Common myeloid progenitor, CD34-positive (primary cell): ENCODE measurements at regions not wholly inside any gene's neighbourhood (a gene's known extent, or its start where the extent isn't known, plus 50 kb on each side); places are given as distances from the start of the nearest gene placed in this dataset.

Experiments used
- CTCF ChIA-PET: fragments of 350-600 bp; sonication (Branson Sonifier 250); formaldehyde crosslinking; loops from one replicate; lab custom pipeline; 2021; ENCODE audit warnings: antibody characterized with exemption; lab: Charles Lee
- POLR2A ChIA-PET: fragments of 350-600 bp; sonication (Branson Sonifier 250); formaldehyde crosslinking; loops from one replicate; lab custom pipeline; 2021; ENCODE audit warnings: antibody characterized with exemption; lab: Charles Lee
- DNase-seq, 3 donors: peaks; one replicate each; pipeline versions ENCODE4 v3.0.0 to v3.0.0-alpha.2; 2013
- H3K27ac ChIP-seq, 2 experiments: 1 replicate in 1 of 2; 2 replicates in 1 of 2; pipeline ENCODE4 v1.7.0; 2013; ENCODE audit warnings: inconsistent platforms in 2 of 2, low read length in 2 of 2, mild to moderate bottlenecking in 2 of 2, low read depth in 1 of 2, moderate library complexity in 1 of 2; ENCODE audit not compliant: severe bottlenecking in 2 of 2, insufficient read depth in 1 of 2, poor library complexity in 1 of 2
- H3K27me3 ChIP-seq, 5 experiments: replicated peaks in 2 of 5; 1 replicate in 3 of 5; 2 replicates in 2 of 5; pipeline versions ENCODE4 v1.6.1 to v1.7.0; 2013; ENCODE audit warnings: low read length in 4 of 5, mild to moderate bottlenecking in 2 of 5, moderate library complexity in 2 of 5, inconsistent platforms in 1 of 5; ENCODE audit not compliant: insufficient read depth in 5 of 5, control insufficient read depth in 4 of 5
- H3K36me3 ChIP-seq, 4 experiments: 1 replicate in 2 of 4; 2 replicates in 2 of 4; pipeline versions ENCODE4 v1.6.1 to v1.7.0; 2013; ENCODE audit warnings: low read length in 3 of 4, control low read depth in 1 of 4, mild to moderate bottlenecking in 1 of 4; ENCODE audit not compliant: control insufficient read depth in 4 of 4, insufficient read depth in 4 of 4
- H3K4me1 ChIP-seq, 4 experiments: 1 replicate in 3 of 4; 2 replicates in 1 of 4; pipeline versions ENCODE4 v1.6.1 to v1.7.1; 2013; ENCODE audit warnings: low read length in 3 of 4, mild to moderate bottlenecking in 3 of 4, control low read depth in 1 of 4, inconsistent platforms in 1 of 4, moderate library complexity in 1 of 4; ENCODE audit not compliant: control insufficient read depth in 4 of 4, insufficient read depth in 4 of 4; ENCODE audit errors: control extremely low read depth in 1 of 4
- H3K4me3 ChIP-seq, 7 experiments: 1 replicate in 4 of 7; 2 replicates in 3 of 7; pipeline versions ENCODE4 v1.5.1 to v1.7.0; 2013; ENCODE audit warnings: mild to moderate bottlenecking in 7 of 7, low read length in 6 of 7, moderate library complexity in 6 of 7, inconsistent platforms in 2 of 7, low read depth in 2 of 7, control low read depth in 1 of 7; ENCODE audit not compliant: insufficient read depth in 4 of 7, control insufficient read depth in 1 of 7; ENCODE audit errors: extremely low read depth in 1 of 7
- H3K9me3 ChIP-seq, 5 experiments: 1 replicate in 4 of 5; 2 replicates in 1 of 5; pipeline versions ENCODE4 v1.6.1 to v1.7.1; 2013; ENCODE audit warnings: low read length in 4 of 5, mild to moderate bottlenecking in 2 of 5, inconsistent platforms in 1 of 5, low read depth in 1 of 5, moderate library complexity in 1 of 5; ENCODE audit not compliant: control insufficient read depth in 4 of 5, insufficient read depth in 2 of 5; ENCODE audit errors: control extremely low read depth in 1 of 5
- WGBS: methylation state at CpG from one replicate; pipeline ENCODE4 v1.1.5; 2013; ENCODE audit not compliant: insufficient coverage; 5-methylcytosine and 5-hydroxymethylcytosine counted together

DNA sequence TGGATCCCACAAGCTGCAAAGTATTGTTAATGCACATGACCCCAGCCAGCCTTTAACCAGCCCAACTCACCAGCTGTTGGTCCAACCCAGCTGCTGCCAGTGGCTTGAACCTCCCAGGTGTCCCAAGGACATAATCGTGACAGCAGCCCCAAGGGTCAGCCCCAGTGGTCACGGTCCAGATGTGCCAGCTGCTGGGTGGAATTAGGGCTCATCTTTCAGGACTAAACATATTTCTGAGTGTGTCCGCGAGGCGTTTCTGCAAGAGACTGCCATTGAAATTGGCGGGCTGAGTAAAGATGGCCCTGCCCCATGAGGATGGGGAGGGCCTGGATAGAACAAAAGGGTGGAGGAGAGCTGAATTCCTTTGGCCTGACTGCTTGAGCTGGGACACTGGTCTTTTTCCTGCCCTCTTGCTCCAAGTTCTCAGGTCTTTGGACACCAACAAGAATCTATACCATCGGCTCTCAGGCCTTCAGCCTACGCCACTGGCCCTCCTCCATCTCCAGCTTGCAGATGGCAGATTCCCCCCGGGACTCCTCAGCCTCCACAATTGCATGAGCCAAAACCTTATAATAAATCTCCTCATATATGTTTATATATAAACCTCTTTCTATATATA is 240.2 kb downstream of the MN1 start:
- DNase-seq, result no peak
- WGBS, result 94% methylated on average over 6 of the region's 9 CpGs
- Histone ChIP-seq H3K27ac (no peak overlapping the region), H3K4me3 (no peak overlapping the region), H3K9me3 (peaks cover 0 to 2% (median 0%) of the 10 kb centered on the region in 5 experiments), H3K4me1 (no peaks in the 10 kb centered on the region), H3K27me3 (peaks cover 0 to 4% (median 0%) of the 10 kb centered on the region in 5 experiments), H3K36me3 (no peaks in the 10 kb centered on the region)
- ChIA-PET CTCF (no interaction called here), POLR2A (no interaction called here)

DNA sequence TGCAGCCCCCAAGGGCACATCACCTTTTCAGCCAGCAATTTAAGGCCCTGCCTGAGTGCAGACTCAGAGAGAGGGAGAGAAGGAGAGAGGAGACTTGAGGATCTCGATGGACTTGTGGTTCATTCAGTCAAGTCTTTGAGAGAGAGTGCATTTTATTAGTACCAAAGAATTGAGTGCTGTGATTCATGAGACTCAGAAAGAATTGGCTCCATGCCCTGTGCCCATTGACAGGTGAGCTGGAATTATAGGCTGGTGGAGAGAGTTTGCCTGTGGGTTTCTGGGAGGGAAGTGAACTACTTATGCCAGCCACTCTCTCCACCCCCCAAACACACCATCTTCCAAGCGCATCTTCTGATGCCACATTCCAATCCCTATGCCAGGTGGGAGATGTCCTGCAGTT is 236.8 kb downstream of the MN1 start:
- CTCF ChIA-PET, result no interaction called here
- peaks cover 0 to 2% (median 0%) of the 10 kb centered on the region in 5 experiments for H3K9me3 ChIP-seq
- H3K4me1 ChIP-seq, result no peaks in the 10 kb centered on the region
- no peak overlapping the region for H3K27ac ChIP-seq
- POLR2A ChIA-PET, result no interaction called here
- H3K27me3 ChIP-seq, result peaks cover 0 to 6% (median 0%) of the 10 kb centered on the region in 5 experiments
- WGBS, result 100% methylated on average over 2 of the region's 2 CpGs
- no peak overlapping the region for H3K4me3 ChIP-seq
- no peaks in the 10 kb centered on the region for H3K36me3 ChIP-seq
- no peak for DNase-seq

DNA sequence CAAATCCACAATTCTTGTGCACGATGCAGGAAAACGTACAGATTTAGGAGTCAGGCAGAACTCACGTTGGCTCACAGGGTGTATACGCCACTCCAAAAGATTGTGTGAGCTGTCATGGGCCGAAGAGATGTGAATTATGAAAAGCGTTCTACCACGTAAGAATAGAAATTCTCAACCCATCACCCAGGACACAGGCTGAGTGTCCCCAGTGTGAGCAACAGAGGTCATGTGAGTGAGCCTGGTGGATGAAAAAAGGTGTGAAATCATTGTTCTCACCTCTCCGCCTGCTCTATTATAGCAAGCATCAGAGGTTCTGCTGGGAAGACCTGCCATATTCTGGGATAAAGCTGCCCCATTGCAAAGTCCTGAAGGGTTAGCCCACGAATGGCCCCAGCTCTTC is 235.0 kb downstream of the MN1 start:
- Histone ChIP-seq H3K27ac (no peak overlapping the region), H3K4me3 (no peak overlapping the region), H3K27me3 (peaks cover 0 to 6% (median 0%) of the 10 kb centered on the region in 5 experiments), H3K4me1 (no peaks in the 10 kb centered on the region), H3K9me3 (peaks cover 0 to 2% (median 0%) of the 10 kb centered on the region in 5 experiments), H3K36me3 (no peaks in the 10 kb centered on the region)
- ChIA-PET POLR2A (interaction anchor here (0.6 kb wide), 1 partner anchor 13 kb away, joined by 3 read pairs; no protein-coding TSS in a partner anchor), CTCF (interaction anchor here (1.2 to 1.8 kb wide), 3 partner anchors 10 to 37 kb away, joined by 3 to 6 read pairs (median 3); no protein-coding TSS in a partner anchor)
- 96% methylated on average over 7 of the region's 9 CpGs for WGBS
- no peak for DNase-seq

DNA sequence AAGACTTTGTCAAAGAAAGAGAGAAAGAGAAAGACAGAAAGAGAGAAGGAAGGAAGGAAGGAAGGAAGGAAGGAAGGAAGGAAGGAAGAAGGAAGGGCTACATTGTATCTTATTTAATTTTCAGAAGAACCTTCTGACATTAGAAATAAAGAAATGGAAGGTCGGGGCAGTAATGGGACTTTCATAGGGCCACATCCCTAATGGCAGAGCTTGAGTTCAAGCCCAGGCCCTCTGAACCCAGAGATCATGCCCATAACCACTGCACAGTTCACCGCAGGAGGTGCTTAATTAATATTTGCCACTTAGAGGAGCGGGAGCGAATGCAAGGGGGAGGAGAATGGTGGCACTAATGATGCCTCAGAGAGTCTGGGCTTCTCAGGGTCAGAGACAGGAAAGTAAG is 233.3 kb downstream of the MN1 start:
- Histone ChIP-seq H3K36me3 (no peaks in the 10 kb centered on the region), H3K9me3 (peaks cover 0 to 8% (median 0%) of the 10 kb centered on the region in 5 experiments), H3K4me1 (peaks cover 0 to 3% (median 2%) of the 10 kb centered on the region in 4 experiments), H3K4me3 (no peak overlapping the region), H3K27ac (no peak overlapping the region), H3K27me3 (peaks cover 0 to 4% (median 0%) of the 10 kb centered on the region in 5 experiments)
- ChIA-PET CTCF (interaction anchor here (1.5 to 1.8 kb wide), 2 partner anchors 8 to 35 kb away, joined by 3 to 6 read pairs; no protein-coding TSS in a partner anchor), POLR2A (no interaction called here)
- DNase-seq, result no peak
- 100% methylated on average over 2 of the region's 4 CpGs for WGBS

DNA sequence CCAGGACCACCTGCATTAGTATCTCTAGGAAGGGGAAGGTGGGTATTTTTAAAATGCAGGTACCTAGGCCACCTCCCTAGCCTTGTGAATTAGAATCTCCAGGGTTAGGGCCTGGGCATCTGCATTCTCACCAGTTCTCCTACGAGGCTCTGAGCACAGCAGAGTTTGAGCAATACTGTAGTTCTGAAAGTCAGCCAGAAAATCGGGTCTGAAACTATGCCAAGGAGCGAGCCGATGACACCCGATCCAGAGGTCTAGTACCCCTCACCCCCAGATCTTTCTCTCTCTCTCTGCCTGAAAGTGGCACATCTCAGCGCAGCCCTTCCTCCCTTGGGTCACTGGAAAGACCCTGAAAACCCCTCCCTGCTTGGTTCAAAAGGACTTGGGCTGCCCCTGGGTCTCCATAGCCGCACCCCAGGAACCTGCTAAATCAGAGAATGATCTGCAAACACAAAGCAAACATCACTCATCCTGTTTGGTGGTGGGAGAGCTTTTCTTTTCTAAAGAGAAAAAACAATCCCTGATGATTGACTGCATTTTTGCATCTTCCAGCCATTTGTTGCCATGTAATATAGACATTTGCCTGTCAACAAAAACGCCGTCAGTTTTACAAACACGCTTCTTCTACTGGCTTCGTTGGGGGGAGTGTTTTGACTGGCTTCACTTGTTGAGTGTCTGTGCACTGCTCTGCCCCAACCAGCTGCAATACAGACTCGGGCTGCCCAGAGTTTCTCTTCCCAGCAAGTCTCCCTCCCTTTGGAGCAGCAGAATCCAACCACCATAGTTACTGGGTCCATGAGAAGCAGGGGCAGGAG is 229.9 kb downstream of the MN1 start:
- WGBS, result 94% methylated on average over 11 of the region's 12 CpGs
- Histone ChIP-seq H3K4me1 (peaks cover 0 to 27% (median 14%) of the 10 kb centered on the region in 4 experiments), H3K27me3 (peaks cover 0 to 2% (median 0%) of the 10 kb centered on the region in 5 experiments), H3K9me3 (peaks cover 0 to 6% (median 0%) of the 10 kb centered on the region in 5 experiments), H3K36me3 (no peaks in the 10 kb centered on the region), H3K4me3 (no peak overlapping the region), H3K27ac (no peak overlapping the region)
- POLR2A ChIA-PET, result no interaction called here
- no peak for DNase-seq
- CTCF ChIA-PET, result no interaction called here

DNA sequence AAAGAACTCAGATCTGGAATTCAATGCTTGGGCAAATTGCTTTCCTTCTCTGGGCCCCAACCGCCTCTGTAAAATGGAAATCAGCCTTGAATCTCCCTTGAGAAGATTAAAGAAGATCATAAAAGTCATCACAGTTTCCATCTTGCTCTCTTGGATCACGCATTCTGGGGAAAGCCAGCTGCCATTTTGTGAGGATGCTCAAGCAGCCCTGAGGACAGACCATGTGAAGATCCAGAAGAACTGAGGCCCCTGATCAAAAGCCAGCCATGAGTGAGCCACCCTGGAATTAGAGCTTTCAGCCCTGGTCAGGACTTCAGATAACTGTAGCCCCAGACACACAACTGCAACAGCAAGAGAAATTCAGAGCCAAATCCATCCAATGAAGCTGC is 229.3 kb downstream of the MN1 start:
- Histone ChIP-seq H3K4me1 (peaks cover 0 to 33% (median 16%) of the 10 kb centered on the region in 4 experiments), H3K27me3 (peaks cover 0 to 2% (median 0%) of the 10 kb centered on the region in 5 experiments), H3K27ac (no peak overlapping the region), H3K4me3 (no peak overlapping the region), H3K36me3 (no peaks in the 10 kb centered on the region), H3K9me3 (peaks cover 0 to 6% (median 0%) of the 10 kb centered on the region in 5 experiments)
- ChIA-PET POLR2A (no interaction called here), CTCF (no interaction called here)
- WGBS, result 94% methylated on average over 2 of the region's 2 CpGs
- DNase-seq, result no peak
